NCI-H2171 (cell line): ENCODE measurements at regions not wholly inside any gene's neighbourhood (a gene's known extent, or its start where the extent isn't known, plus 50 kb on each side); places are given as distances from the start of the nearest gene placed in this dataset.
"Not testable (repeated sequence)": the region's sequence is repeated elsewhere in the genome, so short reads cannot be mapped to it uniquely, and the experiment has no call there.

Source experiments
- DNase-seq: peaks from one replicate; lab custom pipeline; 2025; lab: John Stamatoyannopoulos, UW

- no peak for DNase-seq
Measured at GRCh38 chr15:87752250-87752951, 504.1 kb downstream of the NTRK3 start.

- DNase-seq, result no peak
Measured at GRCh38 chr15:87748483-87748882, 508.1 kb downstream of the NTRK3 start.

GRCh38 chr15:87747087-87747486 is 509.5 kb downstream of the NTRK3 start:
- no peak for DNase-seq

- DNase-seq, result no peak
Measured at GRCh38 chr15:87746333-87746732, 510.2 kb downstream of the NTRK3 start.

GRCh38 chr15:87744815-87745214 is 511.7 kb downstream of the NTRK3 start:
- no peak for DNase-seq

GRCh38 chr15:87743562-87743961 is 513.0 kb downstream of the NTRK3 start:
- no peak for DNase-seq

GRCh38 chr15:87741350-87741749 is 515.2 kb downstream of the NTRK3 start:
- DNase-seq, result no peak

- DNase-seq, result no peak
Measured at GRCh38 chr15:87740655-87741344, 515.7 kb downstream of the NTRK3 start.

- no peak for DNase-seq
Measured at GRCh38 chr15:87739866-87740265, 516.7 kb downstream of the NTRK3 start.

- no peak for DNase-seq
Measured at GRCh38 chr15:87739081-87739480, 517.5 kb downstream of the NTRK3 start.

- not testable (repeated sequence) for DNase-seq
Measured at GRCh38 chr15:87737460-87737859, 519.1 kb downstream of the NTRK3 start.

- no peak for DNase-seq
Measured at GRCh38 chr15:87736891-87737389, 519.6 kb downstream of the NTRK3 start.

GRCh38 chr15:87736401-87736800 is 520.1 kb downstream of the NTRK3 start:
- no peak for DNase-seq

GRCh38 chr15:87735522-87735921 is 521.0 kb downstream of the NTRK3 start:
- DNase-seq, result no peak

GRCh38 chr15:87734571-87735373 is 521.8 kb downstream of the NTRK3 start:
- DNase-seq, result no peak

- DNase-seq, result no peak
Measured at GRCh38 chr15:87733977-87734376, 522.6 kb downstream of the NTRK3 start.

GRCh38 chr15:87733541-87733941 is 523.0 kb downstream of the NTRK3 start:
- DNase-seq, result no peak

- no peak for DNase-seq
Measured at GRCh38 chr15:87732976-87733375, 523.6 kb downstream of the NTRK3 start.

- no peak for DNase-seq
Measured at GRCh38 chr15:87731630-87732029, 524.9 kb downstream of the NTRK3 start.

GRCh38 chr15:87730706-87731105 is 525.8 kb downstream of the NTRK3 start:
- DNase-seq, result no peak

GRCh38 chr15:87728998-87729397 is 527.5 kb downstream of the NTRK3 start:
- no peak for DNase-seq

GRCh38 chr15:87727073-87727472 is 529.5 kb downstream of the NTRK3 start:
- DNase-seq, result no peak

GRCh38 chr15:87724330-87724729 is 532.2 kb downstream of the NTRK3 start:
- no peak for DNase-seq
